Keratinocyte (primary cell): ENCODE measurements at regions not wholly inside any gene's neighbourhood (a gene's known extent, or its start where the extent isn't known, plus 50 kb on each side); places are given as distances from the start of the nearest gene placed in this dataset.

Experiments
- CTCF ChIP-seq, 3 experiments: IDR thresholded peaks in 1 of 3; conservative IDR thresholded peaks in 1 of 3; optimal IDR thresholded peaks in 1 of 3; 2 replicates in 2 of 3; 3 replicates in 1 of 3; pipeline versions ENCODE3 to v1.5.1; 2011; ENCODE audit warnings: low read length in 3 of 3, mild to moderate bottlenecking in 3 of 3, moderate library complexity in 2 of 3, control low read depth in 1 of 3, inconsistent platforms in 1 of 3; ENCODE audit not compliant: insufficient read depth in 2 of 3; ENCODE audit errors: extremely low read depth in 1 of 3
- EZH2 ChIP-seq: IDR thresholded peaks from one replicate; pipeline ENCODE4 v1.6.1; 2012; ENCODE audit warnings: inconsistent platforms, mild to moderate bottlenecking, low read length, moderate library complexity

- TF ChIP-seq CTCF (optimal IDR thresholded peaks at IDR 0.05 in 1 of 3, IDR thresholded peaks at IDR 0.05 in 1 of 3, conservative IDR thresholded peaks at IDR 0.05 in 1 of 3; ENCODE audit: extremely low read depth in 1 of 3, insufficient read depth in 2 of 3, low read length in 3 of 3) (no peak), EZH2 (no peak)
Measured at GRCh38 chr6:44057238-44057930, 69.9 kb downstream of the MRPL14 start.
